SH-SY5Y (cell line): ENCODE measurements at regions not wholly inside any gene's neighbourhood (a gene's known extent, or its start where the extent isn't known, plus 50 kb on each side); places are given as distances from the start of the nearest gene placed in this dataset.

Experiments used
- GATA2 ChIP-seq: IDR thresholded peaks from 2 replicates; pipeline ENCODE4 v1.6.1; 2011; ENCODE audit warnings: mild to moderate bottlenecking, low read depth, low read length
- GATA3 ChIP-seq: IDR thresholded peaks from 2 replicates; pipeline ENCODE4 v1.6.1; 2011; ENCODE audit warnings: low read depth, mild to moderate bottlenecking, low read length, moderate library complexity

DNA sequence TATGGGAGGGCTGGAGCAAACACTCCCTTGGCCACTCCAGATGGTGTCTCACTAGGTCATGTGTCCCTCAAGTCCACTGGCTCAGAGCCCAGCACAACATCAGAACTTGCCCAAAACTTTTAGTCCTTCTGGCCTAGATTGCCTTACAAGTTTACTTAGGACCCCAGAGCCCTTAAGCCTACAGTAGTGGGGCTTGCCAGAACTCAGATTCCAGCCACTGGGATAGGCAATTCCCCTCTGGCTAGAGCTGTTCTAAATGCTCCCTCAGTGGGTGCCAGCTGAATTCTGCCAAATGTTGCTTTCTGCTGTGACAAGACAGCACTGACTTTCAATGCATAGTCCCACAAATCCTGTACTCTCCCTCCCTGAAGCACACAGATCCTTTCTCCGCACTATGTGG lies 331.1 kb downstream of the HTR7 start:
- no peak for TF ChIP-seq GATA2
- TF ChIP-seq GATA3, result no peak
